ENCODE measurements at regions not wholly inside any gene's neighbourhood (a gene's known extent, or its start where the extent isn't known, plus 50 kb on each side); places are given as distances from the start of the nearest gene placed in this dataset.

GRCh38 chr5:5675511-5675910, 253.0 kb downstream of the ICE1 start:
- DNase-seq = no peak
- H3K4me3 ChIP-seq = no peak overlapping the region
- no peaks in the 10 kb centered on the region for H3K4me1 ChIP-seq
- intact Hi-C loops (cut with DNase I; ENCODE audit: low total_unique reads) = no loop called here
- TF ChIP-seq, protein P1, sequence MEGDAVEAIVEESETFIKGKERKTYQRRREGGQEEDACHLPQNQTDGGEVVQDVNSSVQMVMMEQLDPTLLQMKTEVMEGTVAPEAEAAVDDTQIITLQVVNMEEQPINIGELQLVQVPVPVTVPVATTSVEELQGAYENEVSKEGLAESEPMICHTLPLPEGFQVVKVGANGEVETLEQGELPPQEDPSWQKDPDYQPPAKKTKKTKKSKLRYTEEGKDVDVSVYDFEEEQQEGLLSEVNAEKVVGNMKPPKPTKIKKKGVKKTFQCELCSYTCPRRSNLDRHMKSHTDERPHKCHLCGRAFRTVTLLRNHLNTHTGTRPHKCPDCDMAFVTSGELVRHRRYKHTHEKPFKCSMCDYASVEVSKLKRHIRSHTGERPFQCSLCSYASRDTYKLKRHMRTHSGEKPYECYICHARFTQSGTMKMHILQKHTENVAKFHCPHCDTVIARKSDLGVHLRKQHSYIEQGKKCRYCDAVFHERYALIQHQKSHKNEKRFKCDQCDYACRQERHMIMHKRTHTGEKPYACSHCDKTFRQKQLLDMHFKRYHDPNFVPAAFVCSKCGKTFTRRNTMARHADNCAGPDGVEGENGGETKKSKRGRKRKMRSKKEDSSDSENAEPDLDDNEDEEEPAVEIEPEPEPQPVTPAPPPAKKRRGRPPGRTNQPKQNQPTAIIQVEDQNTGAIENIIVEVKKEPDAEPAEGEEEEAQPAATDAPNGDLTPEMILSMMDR (IDR thresholded peaks at IDR 0.05) = no peak
- no peak for TF ChIP-seq POLR2A (IDR thresholded peaks at IDR 0.05)
- H3K27ac ChIP-seq = no peak overlapping the region
- no peaks in the 10 kb centered on the region for H3K9me3 ChIP-seq
- no peaks in the 10 kb centered on the region for H3K27me3 ChIP-seq
- WGBS, 2 donors = 42 to 63% methylated on average over 1 of the region's 1 CpG
- H3K36me3 ChIP-seq (ENCODE audit: low read depth, missing control alignments) = no peaks in the 10 kb centered on the region

DNA sequence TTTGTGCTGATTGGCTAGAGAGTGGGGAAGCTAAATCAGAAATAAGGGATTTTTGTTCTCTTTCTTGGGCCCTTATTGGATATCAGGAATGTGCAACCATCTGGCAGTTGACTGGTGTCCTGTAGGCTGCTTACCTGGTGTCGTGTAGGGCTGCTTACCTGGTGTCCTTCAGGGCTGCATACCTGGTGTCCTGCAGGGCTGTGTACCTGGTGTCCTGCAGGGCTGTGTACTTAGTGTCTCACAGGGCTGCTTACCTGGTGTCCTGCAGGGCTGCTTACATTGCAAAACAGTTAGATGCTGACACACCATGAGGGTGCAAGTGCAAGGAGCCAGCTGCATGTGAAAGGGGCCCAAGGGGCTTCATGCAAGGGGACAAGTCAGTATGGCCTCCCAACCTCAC, 249.3 kb downstream of the ICE1 start:
- 80 to 90% methylated on average over 1 of the region's 1 CpG for WGBS, 2 donors
- no peak overlapping the region for H3K27ac ChIP-seq
- H3K4me3 ChIP-seq = no peak overlapping the region
- intact Hi-C loops (cut with DNase I; ENCODE audit: low total_unique reads) = no loop called here
- no peak for DNase-seq
- no peaks in the 10 kb centered on the region for H3K36me3 ChIP-seq (ENCODE audit: low read depth, missing control alignments)
- TF ChIP-seq POLR2A (IDR thresholded peaks at IDR 0.05) = no peak
- TF ChIP-seq, protein P1 (IDR thresholded peaks at IDR 0.05) = no peak
- H3K4me1 ChIP-seq = no peaks in the 10 kb centered on the region
- H3K27me3 ChIP-seq = no peaks in the 10 kb centered on the region
- no peaks in the 10 kb centered on the region for H3K9me3 ChIP-seq

DNA sequence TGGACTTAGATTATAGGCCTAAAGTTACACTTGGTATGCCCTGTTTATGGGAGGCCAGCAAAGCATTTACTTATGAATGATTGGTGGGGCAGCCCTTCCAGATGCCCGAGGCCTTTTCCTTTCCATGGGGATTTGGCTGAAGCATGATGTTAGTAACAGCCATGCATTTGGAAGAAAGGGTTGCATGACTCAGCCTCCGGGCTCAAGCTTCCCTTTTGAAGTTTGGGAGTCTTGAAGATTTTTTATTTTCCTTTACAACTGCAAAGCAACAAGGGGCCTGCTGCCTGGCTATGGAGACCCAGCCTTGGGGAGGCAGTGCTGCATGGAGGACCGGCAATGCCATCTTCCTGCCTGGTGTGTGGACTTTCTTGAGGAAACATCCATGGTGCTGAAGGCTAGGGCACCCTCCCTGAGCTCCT, 244.7 kb downstream of the ICE1 start:
- TF ChIP-seq, protein P1 (IDR thresholded peaks at IDR 0.05) = no peak
- no peak for TF ChIP-seq POLR2A (IDR thresholded peaks at IDR 0.05)
- H3K4me3 ChIP-seq = no peak overlapping the region
- H3K27me3 ChIP-seq = no peaks in the 10 kb centered on the region
- DNase-seq = no peak
- 81 to 92% methylated on average over 3 of the region's 3 CpGs for WGBS, 2 donors
- no peaks in the 10 kb centered on the region for H3K4me1 ChIP-seq
- intact Hi-C loops (cut with DNase I; ENCODE audit: low total_unique reads) = no loop called here
- H3K9me3 ChIP-seq = no peaks in the 10 kb centered on the region
- H3K27ac ChIP-seq = no peak overlapping the region
- H3K36me3 ChIP-seq (ENCODE audit: low read depth, missing control alignments) = no peaks in the 10 kb centered on the region

DNA sequence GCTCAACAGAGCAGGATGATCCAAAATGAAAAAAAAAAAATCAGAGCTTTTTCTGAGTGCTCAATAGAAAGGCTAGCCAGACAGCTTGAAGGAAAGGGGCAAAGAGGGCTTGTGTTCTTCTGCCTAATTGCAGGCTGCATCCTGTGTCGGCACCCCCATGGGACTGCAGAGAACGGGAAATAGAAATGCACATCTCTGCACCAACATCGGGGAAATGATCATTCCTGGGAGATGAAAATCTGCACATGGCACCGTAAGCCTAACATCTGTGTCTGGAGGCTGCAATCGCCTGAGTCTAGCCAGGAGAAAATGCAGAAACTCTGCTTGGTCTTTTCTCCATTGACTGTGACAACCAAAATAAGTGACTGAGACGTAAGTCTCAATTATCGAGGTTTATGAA, 243.9 kb downstream of the ICE1 start:
- Histone ChIP-seq H3K36me3 (ENCODE audit: low read depth, missing control alignments) (no peaks in the 10 kb centered on the region), H3K27me3 (no peaks in the 10 kb centered on the region), H3K4me1 (no peaks in the 10 kb centered on the region), H3K9me3 (no peaks in the 10 kb centered on the region), H3K27ac (no peak overlapping the region), H3K4me3 (no peak overlapping the region)
- TF ChIP-seq, protein P1 (IDR thresholded peaks at IDR 0.05) = no peak
- no peak for TF ChIP-seq POLR2A (IDR thresholded peaks at IDR 0.05)
- 63 to 76% methylated on average over 7 of the region's 7 CpGs for WGBS, 2 donors
- intact Hi-C loops (cut with DNase I; ENCODE audit: low total_unique reads) = no loop called here
- no peak for DNase-seq

DNA sequence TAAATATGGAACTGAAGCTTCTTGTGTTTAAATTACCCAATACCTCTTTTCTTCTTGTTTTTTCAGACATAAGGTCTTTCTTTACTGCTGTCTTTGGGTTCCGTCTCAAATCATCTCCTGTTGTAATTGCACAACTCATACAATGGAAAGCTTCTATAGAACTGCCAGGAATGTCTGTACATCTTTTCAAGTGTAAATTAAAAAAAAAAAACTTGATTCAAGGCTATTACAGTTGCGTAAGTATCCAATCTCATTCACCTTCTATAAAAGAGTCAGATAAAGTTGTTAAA, 243.5 kb downstream of the ICE1 start:
- intact Hi-C loops (cut with DNase I; ENCODE audit: low total_unique reads) = no loop called here
- H3K27ac ChIP-seq = no peak overlapping the region
- no peaks in the 10 kb centered on the region for H3K9me3 ChIP-seq
- no peaks in the 10 kb centered on the region for H3K4me1 ChIP-seq
- H3K36me3 ChIP-seq (ENCODE audit: low read depth, missing control alignments) = no peaks in the 10 kb centered on the region
- DNase-seq = no peak
- no peak overlapping the region for H3K4me3 ChIP-seq
- WGBS, 2 donors = 79 to 87% methylated on average over 2 of the region's 2 CpGs
- no peaks in the 10 kb centered on the region for H3K27me3 ChIP-seq
- TF ChIP-seq, protein P1 (IDR thresholded peaks at IDR 0.05) = no peak
- no peak for TF ChIP-seq POLR2A (IDR thresholded peaks at IDR 0.05)
